ENCODE measurements at regions not wholly inside any gene's neighbourhood (a gene's known extent, or its start where the extent isn't known, plus 50 kb on each side); places are given as distances from the start of the nearest gene placed in this dataset.

- DNase-seq, result peak in 1 of 2 experiments; percentile 47
These were observed 81.3 kb upstream of the IRX6 start for GRCh38 chr16:55242667-55243066.

- DNase-seq, result no peak
These were observed 75.9 kb upstream of the IRX6 start for GRCh38 chr16:55248058-55248457.

GRCh38 chr16:55248494-55248893 is 75.5 kb upstream of the IRX6 start:
- DNase-seq, result no peak

- no peak for DNase-seq
These were observed 74.6 kb upstream of the IRX6 start for GRCh38 chr16:55249361-55249760.

GRCh38 chr16:55249936-55250335 is 74.1 kb upstream of the IRX6 start:
- no peak for DNase-seq

- DNase-seq, result no peak
These were observed 73.3 kb upstream of the IRX6 start for GRCh38 chr16:55250701-55251100.

- no peak for DNase-seq
These were observed 72.9 kb upstream of the IRX6 start for GRCh38 chr16:55251151-55251550.

- no peak for DNase-seq
These were observed 71.4 kb upstream of the IRX6 start for GRCh38 chr16:55252577-55252976.

GRCh38 chr16:55253987-55254386 is 70.0 kb upstream of the IRX6 start:
- DNase-seq, result no peak

- no peak for DNase-seq
These were observed 68.2 kb upstream of the IRX6 start for GRCh38 chr16:55255733-55256282.

GRCh38 chr16:55256412-55257016 is 67.5 kb upstream of the IRX6 start:
- DNase-seq, result no peak

- DNase-seq, result peak; percentile 20 to 50
These were observed 65.9 kb upstream of the IRX6 start for GRCh38 chr16:55257966-55258613.

- no peak for DNase-seq
These were observed 62.7 kb upstream of the IRX6 start for GRCh38 chr16:55261301-55261700.

- no peak for DNase-seq
These were observed 60.4 kb upstream of the IRX6 start for GRCh38 chr16:55263271-55264250.

- peak; percentile 14 to 33 for DNase-seq
These were observed 59.1 kb upstream of the IRX6 start for GRCh38 chr16:55264949-55265348.

- DNase-seq, result no peak
These were observed 58.1 kb upstream of the IRX6 start for GRCh38 chr16:55265926-55266325.

GRCh38 chr16:55271945-55272513 is 52.0 kb upstream of the IRX6 start:
- no peak for DNase-seq

GRCh38 chr16:55272744-55273143 is 51.3 kb upstream of the IRX6 start:
- DNase-seq, result no peak

GRCh38 chr16:55273356-55273755 is 50.6 kb upstream of the IRX6 start:
- DNase-seq, result no peak

- DNase-seq, result no peak
These were observed 50.0 kb upstream of the IRX6 start for GRCh38 chr16:55273959-55274358.

All from NCI-H524 (cell line).